HepG2 (cell line): ENCODE measurements at regions not wholly inside any gene's neighbourhood (a gene's known extent, or its start where the extent isn't known, plus 50 kb on each side); places are given as distances from the start of the nearest gene placed in this dataset.

Experiments used
- ATAC-seq: fragments of 200-7000 bp; cut with Tn5 transposase; 3 replicates; pipeline ENCODE4 v1.9.1; 2020; ENCODE audit warnings: mild to moderate bottlenecking, moderate library complexity
- BruUV-seq: library from RNA; stranded (reverse); fragments of 400-500 nt; replicated peaks from 2 replicates; lab custom pipeline; 2021; lab: Mats Ljungman, UMichigan
- CTCF ChIA-PET: fragments of 300-600 bp; formaldehyde crosslinking; extraction: SDS; loops from one replicate; lab custom pipeline; 2021; ENCODE audit warnings: low total read pairs, inconsistent platforms, low intra/inter-chr PET ratio; lab: Yijun Ruan, JAX
- POLR2A ChIA-PET: fragments of 350-600 bp; sonication (Branson Sonifier 250); formaldehyde crosslinking; loops from one replicate; lab custom pipeline; 2020; ENCODE audit warnings: antibody characterized with exemption, inconsistent platforms; lab: Yijun Ruan, JAX
- DNase-seq: peaks from one replicate; pipeline ENCODE4 v3.0.0-alpha.2; 2015; ENCODE audit warnings: low spot score
- FAIRE-seq: peaks from 3 replicates; lab custom pipeline; 2011; peaks lifted over from hg19 to GRCh38; lab: Jason Lieb, UNC
- H2AFZ ChIP-seq: one replicate; pipeline ENCODE4 v1.6.1; 2011; ENCODE audit warnings: low read length, inconsistent platforms
- H3K27ac ChIP-seq: fragments of 300-600 bp; 3 replicates; pipeline ENCODE4 v1.8.0; 2011; ENCODE audit warnings: mixed run types, mild to moderate bottlenecking, mixed read lengths, low read length, inconsistent platforms; ENCODE audit not compliant: insufficient read depth; ENCODE audit errors: extremely low read length
- H3K27me3 ChIP-seq, 2 experiments: fragments of 200-600 bp in 1 of 2; 2 replicates in 1 of 2; 3 replicates in 1 of 2; pipeline versions ENCODE4 v1.6.0 to v1.8.0; 2011; ENCODE audit warnings: low read length in 2 of 2, mild to moderate bottlenecking in 2 of 2, moderate library complexity in 2 of 2, inconsistent platforms in 1 of 2; ENCODE audit not compliant: insufficient read depth in 2 of 2, control insufficient read depth in 1 of 2
- H3K36me3 ChIP-seq, 2 experiments: fragments of 200-600 bp in 1 of 2; replicated peaks in 1 of 2; 2 replicates in 1 of 2; 3 replicates in 1 of 2; pipeline versions ENCODE4 v1.5.1 to v1.8.0; 2011; ENCODE audit warnings: low read length in 2 of 2, inconsistent platforms in 1 of 2; ENCODE audit not compliant: insufficient read depth in 2 of 2, control insufficient read depth in 1 of 2
- H3K4me1 ChIP-seq: 2 replicates; pipeline ENCODE4 v1.5.1; 2012; ENCODE audit warnings: low read length, inconsistent platforms; ENCODE audit not compliant: insufficient read depth
- H3K4me2 ChIP-seq: 2 replicates; pipeline ENCODE4 v1.6.0; 2011; ENCODE audit warnings: low read depth, low read length, inconsistent platforms
- H3K4me3 ChIP-seq, 3 experiments: fragments of 200-600 bp in 1 of 3; sonication (generic), shearing (Covaris generic) in 1 of 3; replicated peaks in 1 of 3; 2 replicates each; pipeline ENCODE4 v1.5.1; 2011 to 2016; ENCODE audit warnings: low read length in 3 of 3, inconsistent platforms in 2 of 3, low read depth in 2 of 3, mild to moderate bottlenecking in 2 of 3, control low read depth in 1 of 3, mixed read lengths in 1 of 3; ENCODE audit not compliant: insufficient read depth in 1 of 3
- H3K79me2 ChIP-seq: one replicate; pipeline ENCODE4 v1.6.1; 2011; ENCODE audit warnings: low read length, inconsistent platforms; ENCODE audit not compliant: insufficient read depth
- H3K9ac ChIP-seq: 2 replicates; pipeline ENCODE4 v1.6.0; 2011; ENCODE audit warnings: mild to moderate bottlenecking, low read depth, low read length, inconsistent platforms; ENCODE audit not compliant: insufficient read depth
- H3K9me3 ChIP-seq: 2 replicates; pipeline ENCODE4 v1.5.1; 2012; ENCODE audit warnings: mild to moderate bottlenecking, low read length
- H4K20me1 ChIP-seq: 2 replicates; pipeline ENCODE4 v1.6.0; 2011; ENCODE audit warnings: inconsistent platforms, mild to moderate bottlenecking, low read length, moderate library complexity; ENCODE audit not compliant: insufficient read depth
- ERF ChIP-seq: IDR thresholded peaks from 2 replicates; pipeline ENCODE4 v1.6.1; 2018; ENCODE audit warnings: missing biosample characterization, missing genetic modification reagents
- ETS1 ChIP-seq: sonication (generic); formaldehyde crosslinking; IDR thresholded peaks from 2 replicates; pipeline ENCODE4 v1.4.0; 2020; ENCODE audit warnings: missing genetic modification reagents
- HMG20B ChIP-seq: conservative IDR thresholded peaks from 2 replicates; pipeline ENCODE4 v1.6.1; 2016; ENCODE audit warnings: missing genetic modification reagents, missing compliant biosample characterization
- NR2F2 ChIP-seq: IDR thresholded peaks from 2 replicates; pipeline ENCODE4 v1.6.1; 2012; ENCODE audit warnings: low read depth, inconsistent platforms, borderline replicate concordance
- PHF5A ChIP-seq: IDR thresholded peaks from one replicate; pipeline ENCODE4 v1.6.1; 2018; ENCODE audit warnings: low read depth, missing genetic modification reagents; ENCODE audit not compliant: unreplicated experiment
- SATB2 ChIP-seq: sonication (generic); formaldehyde crosslinking; IDR thresholded peaks from 2 replicates; pipeline ENCODE4 v1.5.0; 2020; ENCODE audit warnings: missing genetic modification reagents
- SETDB1 ChIP-seq: sonication (generic); formaldehyde crosslinking; IDR thresholded peaks from 2 replicates; pipeline ENCODE4 v1.5.1; 2020; ENCODE audit warnings: missing genetic modification reagents, mild to moderate bottlenecking, borderline replicate concordance
- XBP1 ChIP-seq: sonication (generic); formaldehyde crosslinking; IDR thresholded peaks from 2 replicates; pipeline ENCODE4 v1.5.0; 2020; ENCODE audit warnings: missing genetic modification reagents
- ZFP1 ChIP-seq: IDR thresholded peaks from 2 replicates; pipeline ENCODE4 v1.6.1; 2016
- ZNF350 ChIP-seq: sonication (generic); formaldehyde crosslinking; IDR thresholded peaks from 2 replicates; pipeline ENCODE4 v1.4.0; 2020; ENCODE audit warnings: mild to moderate bottlenecking, low read depth, missing genetic modification reagents, borderline replicate concordance
- ZNF484 ChIP-seq: sonication (generic); formaldehyde crosslinking; IDR thresholded peaks from 2 replicates; pipeline ENCODE4 v1.5.1; 2020; ENCODE audit warnings: mild to moderate bottlenecking, low read depth, missing genetic modification reagents, borderline replicate concordance
- ZNF557 ChIP-seq: sonication (generic); formaldehyde crosslinking; IDR thresholded peaks from 2 replicates; pipeline ENCODE4 v1.4.0; 2020; ENCODE audit warnings: missing genetic modification reagents
- ZNF598 ChIP-seq: sonication (generic); formaldehyde crosslinking; IDR thresholded peaks from 2 replicates; pipeline ENCODE4 v1.5.1; 2020; ENCODE audit warnings: mild to moderate bottlenecking, missing genetic modification reagents, borderline replicate concordance
- ZNF749 ChIP-seq: sonication (generic); formaldehyde crosslinking; IDR thresholded peaks from 2 replicates; pipeline ENCODE4 v1.8.0; 2022; ENCODE audit warnings: mild to moderate bottlenecking, missing genetic modification reagents, moderate library complexity, borderline replicate concordance
- WGBS: methylation state at CpG from one replicate; pipeline ENCODE4 v1.1.6; 2017; ENCODE audit warnings: low lambda C conversion rate; 5-methylcytosine and 5-hydroxymethylcytosine counted together
- in situ Hi-C: cut with HindIII; loops from 2 replicates; pipeline ENCODE4 v1.10.0; 2017; ENCODE audit warnings: low pct_unique_long_range_greater_than_20kb; ENCODE audit not compliant: extremely low pct_ligation_motif_present
- intact Hi-C: fragments of 100-400 bp; cut with micrococcal nuclease; formaldehyde crosslinking; loops from one replicate; pipeline ENCODE4 v1.10.0; 2022; ENCODE audit not compliant: unreplicated experiment
- TF ChIP-seq, protein P1 (sequence below): sonication (generic); formaldehyde crosslinking; IDR thresholded peaks from 2 replicates; pipeline ENCODE4 v1.4.0; 2020; ENCODE audit warnings: missing genetic modification reagents
- TF ChIP-seq, protein P2 (sequence below): sonication (generic); formaldehyde crosslinking; IDR thresholded peaks from 2 replicates; pipeline ENCODE4 v1.4.0; 2020; ENCODE audit warnings: missing genetic modification reagents
- TF ChIP-seq, protein P3 (sequence below): sonication (generic); formaldehyde crosslinking; IDR thresholded peaks from 2 replicates; pipeline ENCODE4 v1.5.1; 2020; ENCODE audit warnings: mild to moderate bottlenecking, moderate library complexity, missing genetic modification reagents

GRCh38 chr5:106543330-106543729, 1127.4 kb downstream of the EFNA5 start:
- no peak overlapping the region for H3K4me2 ChIP-seq
- no peak overlapping the region for H3K27ac ChIP-seq
- in situ Hi-C loops: no loop called here
- ATAC-seq: no peak
- no peaks in the 10 kb centered on the region for H3K36me3 ChIP-seq
- H3K4me3 ChIP-seq: no peak overlapping the region
- H3K27me3 ChIP-seq: no peaks in the 10 kb centered on the region
- H3K9ac ChIP-seq: no peak overlapping the region
- H3K9me3 ChIP-seq: peaks cover 48% of the 10 kb centered on the region
- ChIA-PET POLR2A (no interaction called here), CTCF (no interaction called here)
- BruUV-seq: no TSS peak
- H2AFZ ChIP-seq: no peak overlapping the region
- H4K20me1 ChIP-seq: no peaks in the 10 kb centered on the region
- 0% methylated on average over 1 of the region's 1 CpG for WGBS
- TF ChIP-seq, protein P1, sequence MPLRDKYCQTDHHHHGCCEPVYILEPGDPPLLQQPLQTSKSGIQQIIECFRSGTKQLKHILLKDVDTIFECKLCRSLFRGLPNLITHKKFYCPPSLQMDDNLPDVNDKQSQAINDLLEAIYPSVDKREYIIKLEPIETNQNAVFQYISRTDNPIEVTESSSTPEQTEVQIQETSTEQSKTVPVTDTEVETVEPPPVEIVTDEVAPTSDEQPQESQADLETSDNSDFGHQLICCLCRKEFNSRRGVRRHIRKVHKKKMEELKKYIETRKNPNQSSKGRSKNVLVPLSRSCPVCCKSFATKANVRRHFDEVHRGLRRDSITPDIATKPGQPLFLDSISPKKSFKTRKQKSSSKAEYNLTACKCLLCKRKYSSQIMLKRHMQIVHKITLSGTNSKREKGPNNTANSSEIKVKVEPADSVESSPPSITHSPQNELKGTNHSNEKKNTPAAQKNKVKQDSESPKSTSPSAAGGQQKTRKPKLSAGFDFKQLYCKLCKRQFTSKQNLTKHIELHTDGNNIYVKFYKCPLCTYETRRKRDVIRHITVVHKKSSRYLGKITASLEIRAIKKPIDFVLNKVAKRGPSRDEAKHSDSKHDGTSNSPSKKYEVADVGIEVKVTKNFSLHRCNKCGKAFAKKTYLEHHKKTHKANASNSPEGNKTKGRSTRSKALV: no peak
- TF ChIP-seq ZNF557 (CRISPR knock-in tag) (no peak), ZFP1 (no peak), SETDB1 (CRISPR knock-in tag) (no peak), XBP1 (CRISPR knock-in tag) (no peak), ZNF350 (CRISPR knock-in tag) (no peak), ZNF598 (CRISPR knock-in tag) (no peak), NR2F2 (no peak), SATB2 (no peak), ZNF484 (CRISPR knock-in tag) (no peak), ZNF749 (CRISPR knock-in tag) (no peak), PHF5A (CRISPR knock-in tag) (no peak), HMG20B (CRISPR knock-in tag) (no peak), ERF (CRISPR knock-in tag) (no peak), ETS1 (CRISPR knock-in tag) (no peak)
- TF ChIP-seq, protein P2, sequence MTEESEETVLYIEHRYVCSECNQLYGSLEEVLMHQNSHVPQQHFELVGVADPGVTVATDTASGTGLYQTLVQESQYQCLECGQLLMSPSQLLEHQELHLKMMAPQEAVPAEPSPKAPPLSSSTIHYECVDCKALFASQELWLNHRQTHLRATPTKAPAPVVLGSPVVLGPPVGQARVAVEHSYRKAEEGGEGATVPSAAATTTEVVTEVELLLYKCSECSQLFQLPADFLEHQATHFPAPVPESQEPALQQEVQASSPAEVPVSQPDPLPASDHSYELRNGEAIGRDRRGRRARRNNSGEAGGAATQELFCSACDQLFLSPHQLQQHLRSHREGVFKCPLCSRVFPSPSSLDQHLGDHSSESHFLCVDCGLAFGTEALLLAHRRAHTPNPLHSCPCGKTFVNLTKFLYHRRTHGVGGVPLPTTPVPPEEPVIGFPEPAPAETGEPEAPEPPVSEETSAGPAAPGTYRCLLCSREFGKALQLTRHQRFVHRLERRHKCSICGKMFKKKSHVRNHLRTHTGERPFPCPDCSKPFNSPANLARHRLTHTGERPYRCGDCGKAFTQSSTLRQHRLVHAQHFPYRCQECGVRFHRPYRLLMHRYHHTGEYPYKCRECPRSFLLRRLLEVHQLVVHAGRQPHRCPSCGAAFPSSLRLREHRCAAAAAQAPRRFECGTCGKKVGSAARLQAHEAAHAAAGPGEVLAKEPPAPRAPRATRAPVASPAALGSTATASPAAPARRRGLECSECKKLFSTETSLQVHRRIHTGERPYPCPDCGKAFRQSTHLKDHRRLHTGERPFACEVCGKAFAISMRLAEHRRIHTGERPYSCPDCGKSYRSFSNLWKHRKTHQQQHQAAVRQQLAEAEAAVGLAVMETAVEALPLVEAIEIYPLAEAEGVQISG (CRISPR knock-in tag): no peak
- TF ChIP-seq, protein P3, sequence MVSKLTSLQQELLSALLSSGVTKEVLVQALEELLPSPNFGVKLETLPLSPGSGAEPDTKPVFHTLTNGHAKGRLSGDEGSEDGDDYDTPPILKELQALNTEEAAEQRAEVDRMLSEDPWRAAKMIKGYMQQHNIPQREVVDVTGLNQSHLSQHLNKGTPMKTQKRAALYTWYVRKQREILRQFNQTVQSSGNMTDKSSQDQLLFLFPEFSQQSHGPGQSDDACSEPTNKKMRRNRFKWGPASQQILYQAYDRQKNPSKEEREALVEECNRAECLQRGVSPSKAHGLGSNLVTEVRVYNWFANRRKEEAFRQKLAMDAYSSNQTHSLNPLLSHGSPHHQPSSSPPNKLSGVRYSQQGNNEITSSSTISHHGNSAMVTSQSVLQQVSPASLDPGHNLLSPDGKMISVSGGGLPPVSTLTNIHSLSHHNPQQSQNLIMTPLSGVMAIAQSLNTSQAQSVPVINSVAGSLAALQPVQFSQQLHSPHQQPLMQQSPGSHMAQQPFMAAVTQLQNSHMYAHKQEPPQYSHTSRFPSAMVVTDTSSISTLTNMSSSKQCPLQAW: no peak
- intact Hi-C loops: no loop called here
- no peak for DNase-seq
- H3K79me2 ChIP-seq: no peaks in the 10 kb centered on the region
- H3K4me1 ChIP-seq: no peaks in the 10 kb centered on the region
- FAIRE-seq: no peak
